ENCODE measurements at regions not wholly inside any gene's neighbourhood (a gene's known extent, or its start where the extent isn't known, plus 50 kb on each side); places are given as distances from the start of the nearest gene placed in this dataset.

GRCh38 chr2:151049746-151050145, 211.9 kb downstream of the RBM43 start:
- CTCF ChIA-PET: interaction anchor here in 1 of 2 donors (3.8 kb wide), 1 partner anchor 1452 kb away, joined by 22 read pairs; no protein-coding TSS in a partner anchor

DNA sequence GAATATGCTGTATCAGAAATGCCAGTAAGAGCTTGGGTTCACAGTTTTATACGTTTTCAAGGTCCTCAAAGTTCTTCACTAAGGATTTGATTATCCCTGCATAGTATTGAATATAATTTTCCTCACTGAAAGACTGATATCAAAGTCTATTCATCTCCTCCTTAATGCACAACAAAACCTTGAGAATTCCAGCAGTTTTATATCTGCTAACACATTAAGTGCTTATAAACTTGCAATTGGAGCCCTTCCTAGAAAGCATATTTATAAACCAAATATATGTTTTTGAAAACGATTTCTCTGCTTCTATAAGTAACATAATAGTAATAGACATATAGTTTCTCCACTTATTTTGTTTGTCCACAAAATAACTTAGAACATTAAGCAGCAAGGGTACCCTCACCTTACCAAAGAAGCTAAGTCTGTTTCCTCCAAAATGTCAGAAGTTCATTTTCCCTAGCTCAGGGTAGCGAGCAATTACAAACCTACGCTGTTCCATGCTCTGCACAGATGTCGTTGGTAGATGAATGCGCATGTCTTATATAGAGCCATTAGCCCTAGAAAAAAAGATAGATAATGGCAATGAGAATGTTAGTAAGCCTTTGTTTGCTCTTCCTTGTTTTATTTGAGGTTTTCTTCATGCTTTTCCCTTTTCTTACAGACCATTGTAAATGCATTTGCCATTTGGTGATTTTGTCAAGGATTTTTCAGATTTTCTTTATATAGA, 213.2 kb downstream of the RBM43 start:
- ATAC-seq (replicated peaks in 1 of 4) (no peak), DNase-seq (no peak)
- H3K4me3 Mint-ChIP-seq: no peak overlapping the region
- ChIA-PET CTCF (no interaction called here), POLR2A (no interaction called here)
- no peaks in the 10 kb centered on the region for H3K36me3 Mint-ChIP-seq
- H3K4me1 Mint-ChIP-seq: peaks cover 0 to 3% (median 2%) of the 10 kb centered on the region in 3 donors
- H3K36me3 ChIP-seq (ENCODE audit: control insufficient read depth in 2 of 2, extremely low read depth in 1 of 2, insufficient read depth in 1 of 2, low read length in 1 of 2): no peaks in the 10 kb centered on the region
- WGBS (ENCODE audit: insufficient coverage): 100% methylated on average over 1 of the region's 6 CpGs
- H3K9me3 Mint-ChIP-seq: no peaks in the 10 kb centered on the region
- H3K27me3 Mint-ChIP-seq: peaks cover 0 to 5% of the 10 kb centered on the region in 2 donors
- H3K27me3 ChIP-seq (replicated peaks in 1 of 2; ENCODE audit: control insufficient read depth in 2 of 2, extremely low read depth in 1 of 2, insufficient read depth in 2 of 2, low read length in 1 of 2): no peaks in the 10 kb centered on the region
- no peaks in the 10 kb centered on the region for H3K4me1 ChIP-seq (ENCODE audit: control insufficient read depth in 1 of 2, extremely low read depth in 1 of 2, insufficient read depth in 2 of 2, low read length in 2 of 2)
- H3K9me3 ChIP-seq: no peaks in the 10 kb centered on the region
- H3K4me3 ChIP-seq (ENCODE audit: control insufficient read depth in 1 of 2, extremely low read depth in 1 of 2, low read length in 1 of 2): no peak overlapping the region
- no peak overlapping the region for H3K27ac Mint-ChIP-seq
- no peak overlapping the region for H3K27ac ChIP-seq (ENCODE audit: low read length)

More at GRCh38 chr2:151049746-151050145, 211.9 kb downstream of the RBM43 start:
- DNase-seq: no peak
- H3K27ac Mint-ChIP-seq: no peak overlapping the region
- no peaks in the 10 kb centered on the region for H3K9me3 Mint-ChIP-seq
- Histone ChIP-seq H3K27ac (ENCODE audit: low read length) (no peak overlapping the region), H3K27me3 (replicated peaks in 1 of 2; ENCODE audit: control insufficient read depth in 2 of 2, extremely low read depth in 1 of 2, insufficient read depth in 2 of 2, low read length in 1 of 2) (no peaks in the 10 kb centered on the region), H3K9me3 (no peaks in the 10 kb centered on the region), H3K4me1 (ENCODE audit: control insufficient read depth in 1 of 2, extremely low read depth in 1 of 2, insufficient read depth in 2 of 2, low read length in 2 of 2) (no peaks in the 10 kb centered on the region), H3K36me3 (ENCODE audit: control insufficient read depth in 2 of 2, extremely low read depth in 1 of 2, insufficient read depth in 1 of 2, low read length in 1 of 2) (no peaks in the 10 kb centered on the region), H3K4me3 (ENCODE audit: control insufficient read depth in 1 of 2, extremely low read depth in 1 of 2, low read length in 1 of 2) (no peak overlapping the region)
- peaks cover 0 to 3% (median 2%) of the 10 kb centered on the region in 3 donors for H3K4me1 Mint-ChIP-seq
- H3K4me3 Mint-ChIP-seq: no peak overlapping the region
- POLR2A ChIA-PET: no interaction called here
- no peak for ATAC-seq (replicated peaks in 1 of 4)
- H3K36me3 Mint-ChIP-seq: no peaks in the 10 kb centered on the region
- WGBS (ENCODE audit: insufficient coverage): no CpG with 5 or more reads among the region's 1 CpG
- H3K27me3 Mint-ChIP-seq: peaks cover 0 to 5% of the 10 kb centered on the region in 2 donors

GRCh38 chr2:151043484-151043883, 218.2 kb downstream of the RBM43 start:
- POLR2A ChIA-PET: no interaction called here
- CTCF ChIA-PET: no interaction called here
- peaks cover 2 to 9% of the 10 kb centered on the region in 2 donors for H3K27me3 Mint-ChIP-seq

GRCh38 chr2:151042964-151043363, 218.7 kb downstream of the RBM43 start:
- POLR2A ChIA-PET: no interaction called here
- no peaks in the 10 kb centered on the region for H3K36me3 Mint-ChIP-seq
- no peak for ATAC-seq (replicated peaks in 1 of 4)

More at GRCh38 chr2:151043484-151043883, 218.2 kb downstream of the RBM43 start:
- Mint-ChIP-seq H3K36me3 (no peaks in the 10 kb centered on the region), H3K27ac (no peak overlapping the region), H3K9me3 (no peaks in the 10 kb centered on the region), H3K4me1 (no peaks in the 10 kb centered on the region), H3K4me3 (no peak overlapping the region)
- H3K9me3 ChIP-seq: no peaks in the 10 kb centered on the region
- H3K36me3 ChIP-seq (ENCODE audit: control insufficient read depth in 2 of 2, extremely low read depth in 1 of 2, insufficient read depth in 1 of 2, low read length in 1 of 2): no peaks in the 10 kb centered on the region
- no peak overlapping the region for H3K27ac ChIP-seq (ENCODE audit: low read length)
- ATAC-seq (replicated peaks in 1 of 4): no peak
- DNase-seq: no peak
- 70% methylated on average over 5 of the region's 5 CpGs for WGBS (ENCODE audit: insufficient coverage)
- H3K27me3 ChIP-seq (replicated peaks in 1 of 2; ENCODE audit: control insufficient read depth in 2 of 2, extremely low read depth in 1 of 2, insufficient read depth in 2 of 2, low read length in 1 of 2): no peaks in the 10 kb centered on the region
- no peaks in the 10 kb centered on the region for H3K4me1 ChIP-seq (ENCODE audit: control insufficient read depth in 1 of 2, extremely low read depth in 1 of 2, insufficient read depth in 2 of 2, low read length in 2 of 2)
- H3K4me3 ChIP-seq (ENCODE audit: control insufficient read depth in 1 of 2, extremely low read depth in 1 of 2, low read length in 1 of 2): no peak overlapping the region

GRCh38 chr2:151040039-151040438, 221.6 kb downstream of the RBM43 start:
- Mint-ChIP-seq H3K4me1 (no peaks in the 10 kb centered on the region), H3K27ac (no peak overlapping the region), H3K36me3 (no peaks in the 10 kb centered on the region), H3K9me3 (no peaks in the 10 kb centered on the region), H3K4me3 (no peak overlapping the region), H3K27me3 (peaks cover 7 to 10% of the 10 kb centered on the region in 2 donors)
- Histone ChIP-seq H3K36me3 (ENCODE audit: control insufficient read depth in 2 of 2, extremely low read depth in 1 of 2, insufficient read depth in 1 of 2, low read length in 1 of 2) (no peaks in the 10 kb centered on the region), H3K27me3 (replicated peaks in 1 of 2; ENCODE audit: control insufficient read depth in 2 of 2, extremely low read depth in 1 of 2, insufficient read depth in 2 of 2, low read length in 1 of 2) (no peaks in the 10 kb centered on the region), H3K4me3 (ENCODE audit: control insufficient read depth in 1 of 2, extremely low read depth in 1 of 2, low read length in 1 of 2) (no peak overlapping the region), H3K27ac (ENCODE audit: low read length) (no peak overlapping the region), H3K9me3 (no peaks in the 10 kb centered on the region), H3K4me1 (ENCODE audit: control insufficient read depth in 1 of 2, extremely low read depth in 1 of 2, insufficient read depth in 2 of 2, low read length in 2 of 2) (no peaks in the 10 kb centered on the region)
- CTCF ChIA-PET: interaction anchor here in 1 of 2 donors (1.9 kb wide), 1 partner anchor 12 kb away, joined by 5 read pairs; no protein-coding TSS in a partner anchor
- no peak for ATAC-seq (replicated peaks in 1 of 4)
- no peak for DNase-seq
- POLR2A ChIA-PET: no interaction called here
- WGBS (ENCODE audit: insufficient coverage): 85% methylated on average over 3 of the region's 3 CpGs

More at GRCh38 chr2:151042964-151043363, 218.7 kb downstream of the RBM43 start:
- no peak for DNase-seq
- no peaks in the 10 kb centered on the region for H3K9me3 Mint-ChIP-seq
- no peak overlapping the region for H3K27ac Mint-ChIP-seq
- Histone ChIP-seq H3K27ac (ENCODE audit: low read length) (no peak overlapping the region), H3K27me3 (replicated peaks in 1 of 2; ENCODE audit: control insufficient read depth in 2 of 2, extremely low read depth in 1 of 2, insufficient read depth in 2 of 2, low read length in 1 of 2) (no peaks in the 10 kb centered on the region), H3K9me3 (no peaks in the 10 kb centered on the region), H3K4me1 (ENCODE audit: control insufficient read depth in 1 of 2, extremely low read depth in 1 of 2, insufficient read depth in 2 of 2, low read length in 2 of 2) (no peaks in the 10 kb centered on the region), H3K4me3 (ENCODE audit: control insufficient read depth in 1 of 2, extremely low read depth in 1 of 2, low read length in 1 of 2) (no peak overlapping the region), H3K36me3 (ENCODE audit: control insufficient read depth in 2 of 2, extremely low read depth in 1 of 2, insufficient read depth in 1 of 2, low read length in 1 of 2) (no peaks in the 10 kb centered on the region)
- no peak overlapping the region for H3K4me3 Mint-ChIP-seq
- CTCF ChIA-PET: no interaction called here
- no peaks in the 10 kb centered on the region for H3K4me1 Mint-ChIP-seq
- WGBS (ENCODE audit: insufficient coverage): 88% methylated on average over 1 of the region's 2 CpGs
- H3K27me3 Mint-ChIP-seq: peaks cover 5 to 13% of the 10 kb centered on the region in 2 donors

- H3K27ac Mint-ChIP-seq: no peak overlapping the region
- no peaks in the 10 kb centered on the region for H3K27me3 ChIP-seq (replicated peaks in 1 of 2; ENCODE audit: control insufficient read depth in 2 of 2, extremely low read depth in 1 of 2, insufficient read depth in 2 of 2, low read length in 1 of 2)
- no peak overlapping the region for H3K27ac ChIP-seq (ENCODE audit: low read length)
- H3K4me3 Mint-ChIP-seq: no peak overlapping the region
- no peaks in the 10 kb centered on the region for H3K36me3 Mint-ChIP-seq
- H3K9me3 ChIP-seq: no peaks in the 10 kb centered on the region
- ATAC-seq (replicated peaks in 1 of 4) (no peak), DNase-seq (no peak)
- H3K4me3 ChIP-seq (ENCODE audit: control insufficient read depth in 1 of 2, extremely low read depth in 1 of 2, low read length in 1 of 2): no peak overlapping the region
- H3K27me3 Mint-ChIP-seq: peaks cover 9 to 14% of the 10 kb centered on the region in 2 donors
- no peaks in the 10 kb centered on the region for H3K4me1 Mint-ChIP-seq
- POLR2A ChIA-PET: no interaction called here
- WGBS (ENCODE audit: insufficient coverage): 83% methylated on average over 2 of the region's 6 CpGs
- no peaks in the 10 kb centered on the region for H3K9me3 Mint-ChIP-seq
- no peaks in the 10 kb centered on the region for H3K4me1 ChIP-seq (ENCODE audit: control insufficient read depth in 1 of 2, extremely low read depth in 1 of 2, insufficient read depth in 2 of 2, low read length in 2 of 2)
- H3K36me3 ChIP-seq (ENCODE audit: control insufficient read depth in 2 of 2, extremely low read depth in 1 of 2, insufficient read depth in 1 of 2, low read length in 1 of 2): no peaks in the 10 kb centered on the region
- CTCF ChIA-PET: interaction anchor here in 1 of 2 donors (1.9 kb wide), 1 partner anchor 13 kb away, joined by 5 read pairs; no protein-coding TSS in a partner anchor
Observed at GRCh38 chr2:151038516-151038915, 223.1 kb downstream of the RBM43 start.

Data from T-cell (primary cell).